NCI-H82 (cell line): ENCODE measurements at regions not wholly inside any gene's neighbourhood (a gene's known extent, or its start where the extent isn't known, plus 50 kb on each side); places are given as distances from the start of the nearest gene placed in this dataset.
"Not testable (repeated sequence)": the region's sequence is repeated elsewhere in the genome, so short reads cannot be mapped to it uniquely, and the experiment has no call there.

Source experiments
- DNase-seq: peaks from one replicate; lab custom pipeline; 2025; lab: John Stamatoyannopoulos, UW

GRCh38 chr9:19937121-19937520 lies 148.3 kb upstream of the SLC24A2 start:
- no peak for DNase-seq

DNA sequence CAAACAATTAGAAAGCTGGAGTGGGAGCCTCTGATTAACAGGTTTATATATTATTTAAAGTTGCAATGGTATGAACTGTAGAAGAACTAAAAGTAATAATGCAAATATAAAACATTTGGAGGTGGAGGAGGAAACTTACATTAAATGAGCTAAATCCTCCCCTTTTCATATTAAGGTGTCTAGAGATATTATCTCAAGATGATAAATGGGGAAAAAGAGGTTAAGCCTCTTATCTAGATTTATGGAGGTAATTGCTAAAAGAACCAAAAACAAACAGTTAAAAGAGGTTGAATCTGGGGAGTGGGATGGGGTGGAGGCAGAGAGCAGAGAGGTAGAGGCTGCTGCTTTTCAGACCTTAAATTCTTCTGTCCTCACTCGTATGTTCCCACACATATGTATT lies 147.8 kb upstream of the SLC24A2 start:
- peak; percentile 36 for DNase-seq

GRCh38 chr9:19935422-19935821 lies 146.6 kb upstream of the SLC24A2 start:
- no peak for DNase-seq

GRCh38 chr9:19934301-19934871 lies 145.5 kb upstream of the SLC24A2 start:
- DNase-seq: no peak

- no peak for DNase-seq
Observed at GRCh38 chr9:19931098-19931890, 142.5 kb upstream of the SLC24A2 start.

GRCh38 chr9:19927560-19927959 lies 138.7 kb upstream of the SLC24A2 start:
- DNase-seq: no peak

DNA sequence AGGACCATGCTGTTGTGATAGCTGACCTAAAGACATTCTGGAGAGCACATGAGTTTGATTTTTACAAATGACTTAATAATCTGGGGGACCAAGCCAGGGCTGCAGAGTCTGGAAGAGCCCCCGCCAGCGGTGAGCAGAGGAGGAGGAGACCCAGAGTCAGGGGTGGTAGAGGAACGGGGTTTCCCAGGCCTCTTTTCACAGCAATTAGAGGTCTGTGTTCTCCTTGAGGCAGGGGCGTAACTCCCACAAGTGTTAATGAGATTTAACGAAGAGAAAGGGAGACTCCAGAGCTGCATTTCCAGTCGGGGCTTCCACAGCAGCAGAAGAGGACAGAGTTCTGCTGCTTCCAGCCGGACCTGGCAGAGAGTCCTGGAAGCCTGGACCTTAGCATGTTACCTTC lies 137.9 kb upstream of the SLC24A2 start:
- peak; percentile 27 for DNase-seq

GRCh38 chr9:19925674-19926503 lies 137.1 kb upstream of the SLC24A2 start:
- peak; percentile 89 for DNase-seq

- DNase-seq: no peak
Observed at GRCh38 chr9:19924080-19924479, 135.2 kb upstream of the SLC24A2 start.

GRCh38 chr9:19922476-19923118 lies 133.8 kb upstream of the SLC24A2 start:
- peak; percentile 92 for DNase-seq

GRCh38 chr9:19920401-19920800 lies 131.6 kb upstream of the SLC24A2 start:
- no peak for DNase-seq

GRCh38 chr9:19918630-19919029 lies 129.8 kb upstream of the SLC24A2 start:
- no peak for DNase-seq

DNA sequence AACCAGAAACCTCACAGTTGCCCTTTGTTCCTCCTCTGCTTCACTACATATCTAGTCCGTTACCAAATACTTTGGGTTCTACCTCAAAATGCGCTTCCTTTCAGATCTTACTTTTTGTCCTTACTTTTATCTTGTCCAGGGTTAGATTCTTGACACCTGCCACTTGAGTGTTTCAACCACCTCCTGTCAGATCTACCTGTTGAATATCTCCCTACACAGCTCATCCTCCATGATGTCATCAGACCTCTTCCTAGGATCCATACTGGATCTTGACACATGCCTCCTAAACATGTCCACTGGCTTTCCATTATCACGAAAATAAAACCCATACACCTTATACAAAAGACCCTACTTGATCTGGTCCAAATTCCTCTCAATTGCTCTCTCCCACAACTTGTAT lies 125.2 kb upstream of the SLC24A2 start:
- no peak for DNase-seq

- DNase-seq: no peak
Observed at GRCh38 chr9:19913151-19913550, 124.3 kb upstream of the SLC24A2 start.

DNA sequence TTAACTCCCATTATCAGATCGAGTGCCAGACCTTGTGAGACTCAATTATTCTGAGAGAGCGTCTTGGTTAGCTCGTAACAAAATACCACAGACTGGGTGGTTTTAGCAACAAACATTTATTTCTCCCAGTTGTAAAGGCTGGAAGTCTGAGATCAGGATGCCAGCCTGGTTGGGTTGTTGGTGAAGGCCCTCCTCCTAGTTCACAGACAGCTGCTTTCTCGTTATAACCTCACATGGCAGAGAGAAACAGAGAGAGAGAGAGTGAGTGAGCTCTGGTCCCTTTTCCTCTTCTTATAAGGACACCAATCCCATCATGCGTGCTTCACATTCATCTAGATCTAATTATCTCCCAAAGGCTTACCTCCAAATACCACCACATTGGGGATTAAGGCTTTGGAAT lies 114.2 kb upstream of the SLC24A2 start:
- peak; percentile 48 for DNase-seq

DNA sequence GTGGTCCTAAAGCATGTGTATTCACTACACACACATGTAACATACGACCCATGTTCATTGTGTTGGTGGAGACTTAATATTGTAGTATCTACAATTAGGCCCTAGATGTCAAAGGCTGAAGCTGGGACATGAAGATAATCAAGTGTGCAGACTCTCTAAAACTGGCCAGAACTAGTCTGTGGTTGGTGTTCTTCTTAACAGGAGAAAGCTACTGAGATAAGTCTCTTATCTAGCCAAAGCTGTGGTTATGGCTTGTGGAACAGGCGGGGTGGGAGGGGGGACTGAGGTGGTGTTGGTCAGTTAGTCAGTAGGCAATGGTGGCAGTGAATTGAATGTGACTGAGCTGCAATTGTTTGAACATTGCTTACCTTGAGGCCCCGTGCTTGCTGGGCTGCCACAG lies 112.7 kb upstream of the SLC24A2 start:
- no peak for DNase-seq

DNA sequence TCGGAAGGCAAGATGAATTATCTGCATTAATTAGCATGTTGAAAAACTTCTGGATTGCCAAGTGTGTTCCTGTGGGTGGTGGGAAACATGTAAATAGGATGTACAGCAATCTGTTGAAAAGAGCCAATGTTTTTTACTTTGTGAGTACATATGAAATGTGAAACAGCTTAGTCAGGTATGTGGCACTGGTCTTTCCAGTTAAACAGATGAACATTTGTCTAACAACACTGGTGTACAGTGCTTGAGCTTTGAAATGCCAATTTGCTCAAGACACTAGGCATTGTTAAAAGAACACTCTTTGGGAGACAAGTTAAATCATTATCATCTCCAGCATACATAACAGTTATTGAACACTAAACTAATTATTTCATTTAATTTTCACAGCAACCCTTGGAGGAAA lies 107.3 kb upstream of the SLC24A2 start:
- DNase-seq: no peak

- DNase-seq: not testable (repeated sequence)
Observed at GRCh38 chr9:19895578-19895977, 106.7 kb upstream of the SLC24A2 start.

- no peak for DNase-seq
Observed at GRCh38 chr9:19895006-19895405, 106.2 kb upstream of the SLC24A2 start.

- no peak for DNase-seq
Observed at GRCh38 chr9:19885608-19886007, 96.8 kb upstream of the SLC24A2 start.

DNA sequence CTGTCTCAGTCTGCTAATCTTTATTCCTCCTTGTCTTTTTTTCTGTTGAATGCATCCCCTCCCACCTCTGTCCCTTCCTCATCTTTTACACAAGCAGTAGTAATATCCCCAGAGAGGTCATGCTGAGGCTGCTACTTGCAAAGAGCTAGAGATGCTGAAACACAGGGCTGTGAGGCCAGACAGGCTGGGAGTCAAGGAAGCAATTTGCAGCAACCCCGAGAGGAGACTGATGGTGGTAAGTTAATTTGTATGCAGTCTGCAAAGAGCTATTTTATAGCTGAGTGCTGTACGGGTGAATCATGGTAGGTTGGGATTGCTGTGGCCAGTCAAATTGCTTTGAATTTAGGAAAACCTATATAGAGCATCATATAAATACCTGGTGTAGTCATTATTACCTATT lies 90.2 kb upstream of the SLC24A2 start:
- no peak for DNase-seq

GRCh38 chr9:19876569-19877316 lies 87.9 kb upstream of the SLC24A2 start:
- DNase-seq: no peak
